Nephron progenitor cell (in vitro differentiated cells): ENCODE measurements at regions not wholly inside any gene's neighbourhood (a gene's known extent, or its start where the extent isn't known, plus 50 kb on each side); places are given as distances from the start of the nearest gene placed in this dataset.

Experiments
- DNase-seq: peaks from one replicate; pipeline ENCODE4 v3.0.0; 2021
- H3K27ac Mint-ChIP-seq: 2 replicates; pipeline ENCODE4 v1.8.0; 2021; ENCODE audit warnings: mild to moderate bottlenecking, moderate library complexity, mixed read lengths
- H3K27me3 Mint-ChIP-seq: 2 replicates; pipeline ENCODE4 v1.8.0; 2021; ENCODE audit warnings: mild to moderate bottlenecking, low read depth, mixed read lengths; ENCODE audit not compliant: poor library complexity
- H3K36me3 Mint-ChIP-seq: 2 replicates; pipeline ENCODE4 v1.8.0; 2021; ENCODE audit warnings: low read depth, mixed read lengths
- H3K4me1 Mint-ChIP-seq: 2 replicates; pipeline ENCODE4 v1.8.0; 2021; ENCODE audit warnings: mixed read lengths
- H3K4me3 Mint-ChIP-seq: 2 replicates; pipeline ENCODE4 v1.8.0; 2021; ENCODE audit warnings: mild to moderate bottlenecking, moderate library complexity, mixed read lengths
- H3K9me3 Mint-ChIP-seq: 2 replicates; pipeline ENCODE4 v1.8.0; 2021; ENCODE audit warnings: mild to moderate bottlenecking, moderate library complexity, mixed read lengths
- CTCF ChIP-seq: fragments of 200-600 bp; sonication (generic); IDR thresholded peaks from 2 replicates; pipeline ENCODE4 v1.5.0; 2021; ENCODE audit warnings: antibody characterized with exemption

GRCh38 chr10:78648256-78648860, 420.4 kb upstream of the ZMIZ1 start:
- no peak overlapping the region for H3K27ac Mint-ChIP-seq
- H3K27me3 Mint-ChIP-seq: peaks cover 4% of the 10 kb centered on the region
- H3K4me1 Mint-ChIP-seq: peaks cover 11% of the 10 kb centered on the region
- H3K9me3 Mint-ChIP-seq: peaks cover 18% of the 10 kb centered on the region
- no peaks in the 10 kb centered on the region for H3K36me3 Mint-ChIP-seq
- no peak for TF ChIP-seq CTCF
- no peak overlapping the region for H3K4me3 Mint-ChIP-seq
- no peak for DNase-seq

- no peak for DNase-seq
- Mint-ChIP-seq H3K27me3 (peaks cover 4% of the 10 kb centered on the region), H3K27ac (no peak overlapping the region), H3K4me1 (peaks cover 7% of the 10 kb centered on the region), H3K4me3 (no peak overlapping the region), H3K36me3 (no peaks in the 10 kb centered on the region), H3K9me3 (peaks cover 18% of the 10 kb centered on the region)
- TF ChIP-seq CTCF: no peak
Measured at GRCh38 chr10:78649429-78649828, 419.3 kb upstream of the ZMIZ1 start.

- Mint-ChIP-seq H3K4me3 (no peak overlapping the region), H3K9me3 (peaks cover 11% of the 10 kb centered on the region), H3K4me1 (peaks cover 7% of the 10 kb centered on the region), H3K27ac (no peak overlapping the region), H3K36me3 (no peaks in the 10 kb centered on the region), H3K27me3 (peaks cover 4% of the 10 kb centered on the region)
- TF ChIP-seq CTCF: no peak
- DNase-seq: no peak
Measured at GRCh38 chr10:78650122-78650521, 418.6 kb upstream of the ZMIZ1 start.

GRCh38 chr10:78651287-78651686, 417.5 kb upstream of the ZMIZ1 start:
- DNase-seq: no peak
- Mint-ChIP-seq H3K4me3 (no peak overlapping the region), H3K4me1 (peaks cover 7% of the 10 kb centered on the region), H3K36me3 (no peaks in the 10 kb centered on the region), H3K9me3 (peaks cover 6% of the 10 kb centered on the region), H3K27ac (peak overlapping the region; percentile 0), H3K27me3 (peaks cover 4% of the 10 kb centered on the region)
- TF ChIP-seq CTCF: no peak

- DNase-seq: no peak
- no peak overlapping the region for H3K4me3 Mint-ChIP-seq
- H3K27me3 Mint-ChIP-seq: peaks cover 4% of the 10 kb centered on the region
- no peak overlapping the region for H3K27ac Mint-ChIP-seq
- H3K9me3 Mint-ChIP-seq: peaks cover 6% of the 10 kb centered on the region
- no peak for TF ChIP-seq CTCF
- H3K4me1 Mint-ChIP-seq: peaks cover 7% of the 10 kb centered on the region
- no peaks in the 10 kb centered on the region for H3K36me3 Mint-ChIP-seq
Measured at GRCh38 chr10:78653555-78653954, 415.2 kb upstream of the ZMIZ1 start.

- Mint-ChIP-seq H3K27ac (no peak overlapping the region), H3K4me1 (peaks cover 7% of the 10 kb centered on the region), H3K9me3 (peaks cover 6% of the 10 kb centered on the region), H3K4me3 (no peak overlapping the region), H3K27me3 (peaks cover 4% of the 10 kb centered on the region), H3K36me3 (no peaks in the 10 kb centered on the region)
- DNase-seq: no peak
- TF ChIP-seq CTCF: no peak
Measured at GRCh38 chr10:78654047-78654590, 414.6 kb upstream of the ZMIZ1 start.
